K562 (cell line): ENCODE measurements at regions not wholly inside any gene's neighbourhood (a gene's known extent, or its start where the extent isn't known, plus 50 kb on each side); places are given as distances from the start of the nearest gene placed in this dataset.

Experiments
- ATAC-seq: fragments of 200-7000 bp; cut with Tn5 transposase; 3 replicates; pipeline ENCODE4 v1.9.1; 2020; ENCODE audit warnings: moderate library complexity
- BruUV-seq: library from RNA; stranded (reverse); fragments of 400-500 nt; replicated peaks from 2 replicates; lab custom pipeline; 2021; lab: Mats Ljungman, UMichigan
- CTCF ChIA-PET: fragments of 300-600 bp; formaldehyde crosslinking; extraction: SDS; loops from one replicate; lab custom pipeline; 2021; ENCODE audit warnings: low intra/inter-chr PET ratio; lab: Yijun Ruan, JAX
- POLR2A ChIA-PET: fragments of 300-600, 350-650 bp; sonication (Branson Sonifier 250); formaldehyde crosslinking; extraction: SDS; loops from one replicate; lab custom pipeline; 2021; ENCODE audit warnings: antibody characterized with exemption, inconsistent platforms; lab: Yijun Ruan, JAX
- DNase-seq, 4 experiments: peaks; one replicate each; pipeline versions ENCODE4 v3.0.0 to v3.0.0-alpha.2; 2011 to 2018; ENCODE audit warnings: low spot score in 3 of 4, mixed read lengths in 3 of 4; ENCODE audit errors: extremely low read depth in 1 of 4
- FAIRE-seq: peaks from 2 replicates; lab custom pipeline; 2011; peaks lifted over from hg19 to GRCh38; lab: Jason Lieb, UNC
- H2AFZ ChIP-seq: 2 replicates; pipeline ENCODE4 v1.6.0; 2011; ENCODE audit warnings: low read depth, low read length, control low read depth, inconsistent platforms
- H3K27ac ChIP-seq: fragments of 200-600 bp; 3 replicates; pipeline ENCODE4 v1.8.0; 2011; ENCODE audit warnings: low read depth, mild to moderate bottlenecking, control low read depth, inconsistent platforms, low read length, moderate library complexity, mixed read lengths; ENCODE audit errors: extremely low read depth
- H3K27me3 ChIP-seq, 2 experiments: fragments of 300-600 bp in 1 of 2; 2 replicates in 1 of 2; 3 replicates in 1 of 2; pipeline versions ENCODE4 v1.6.0 to v1.8.0; 2011; ENCODE audit warnings: inconsistent platforms in 2 of 2, low read length in 2 of 2, mild to moderate bottlenecking in 1 of 2, mixed read lengths in 1 of 2, moderate library complexity in 1 of 2; ENCODE audit not compliant: control insufficient read depth in 2 of 2, insufficient read depth in 2 of 2
- H3K36me3 ChIP-seq: fragments of 300-600 bp; 3 replicates; pipeline ENCODE4 v1.8.0; 2011; ENCODE audit warnings: mild to moderate bottlenecking, low read length, inconsistent platforms; ENCODE audit not compliant: control insufficient read depth, insufficient read depth
- H3K4me1 ChIP-seq, 2 experiments: fragments of 200-600 bp in 1 of 2; replicated peaks in 1 of 2; 2 replicates in 1 of 2; 3 replicates in 1 of 2; pipeline versions ENCODE4 v1.5.1 to v1.8.0; 2011; ENCODE audit warnings: inconsistent platforms in 2 of 2, low read length in 2 of 2, mild to moderate bottlenecking in 1 of 2, mixed read lengths in 1 of 2, moderate library complexity in 1 of 2; ENCODE audit not compliant: control insufficient read depth in 2 of 2, insufficient read depth in 2 of 2
- H3K4me2 ChIP-seq: 2 replicates; pipeline ENCODE4 v1.6.1; 2011; ENCODE audit warnings: low read length, control low read depth, inconsistent platforms, mixed read lengths; ENCODE audit not compliant: insufficient read depth
- H3K4me3 ChIP-seq: fragments of 200-600 bp; sonication (generic), shearing (Covaris generic); 2 replicates; pipeline ENCODE4 v1.5.1; 2016; ENCODE audit warnings: control low read depth, inconsistent platforms
- H3K79me2 ChIP-seq: fragments of 200-600 bp; 3 replicates; pipeline ENCODE4 v1.8.0; 2011; ENCODE audit warnings: low read length, inconsistent platforms; ENCODE audit not compliant: control insufficient read depth, insufficient read depth
- H3K9ac ChIP-seq, 2 experiments: 2 replicates each; pipeline versions ENCODE4 v1.6.0 to v1.6.1; 2011; ENCODE audit warnings: low read depth in 2 of 2, low read length in 2 of 2, control low read depth in 1 of 2, inconsistent platforms in 1 of 2, mild to moderate bottlenecking in 1 of 2, mixed read lengths in 1 of 2; ENCODE audit not compliant: insufficient read depth in 1 of 2
- H3K9me1 ChIP-seq: one replicate; pipeline ENCODE4 v1.6.0; 2011; ENCODE audit warnings: inconsistent platforms, mild to moderate bottlenecking, low read length, moderate library complexity; ENCODE audit not compliant: control insufficient read depth, insufficient read depth
- H3K9me3 ChIP-seq: replicated peaks from 2 replicates; pipeline ENCODE4 v1.5.1; 2011; ENCODE audit warnings: low read depth, low read length, inconsistent platforms; ENCODE audit not compliant: control insufficient read depth, insufficient read depth
- H4K20me1 ChIP-seq: replicated peaks from 2 replicates; pipeline ENCODE4 v1.6.1; 2011; ENCODE audit warnings: low read length, inconsistent platforms, mixed read lengths; ENCODE audit not compliant: control insufficient read depth, insufficient read depth
- GMEB1 ChIP-seq: fragments of 250-450 bp; sonication (Bioruptor Pico); IDR thresholded peaks from 2 replicates; pipeline ENCODE4 v1.4.0; 2020; ENCODE audit warnings: mild to moderate bottlenecking
- KHSRP ChIP-seq: fragments of 450-650 bp; IDR thresholded peaks from 2 replicates; pipeline ENCODE4 v1.6.1; 2017
- MAFF ChIP-seq: IDR thresholded peaks from 2 replicates; pipeline ENCODE4 v1.6.1; 2012; ENCODE audit warnings: low read length, improper control_type of control experiment
- SMARCA5 ChIP-seq: fragments of 450-650 bp; IDR thresholded peaks from 2 replicates; pipeline ENCODE4 v1.6.1; 2016
- SMARCB1 ChIP-seq: IDR thresholded peaks from 2 replicates; pipeline ENCODE4 v1.6.1; 2011; ENCODE audit warnings: improper control_type of control experiment, low read depth; ENCODE audit not compliant: insufficient read length
- SRSF3 ChIP-seq: fragments of 200-400 bp; formaldehyde crosslinking; IDR thresholded peaks from 2 replicates; pipeline ENCODE4 v1.6.1; 2016; ENCODE audit warnings: mild to moderate bottlenecking, low read length, moderate library complexity; ENCODE audit not compliant: insufficient read depth
- TRIM25 ChIP-seq: fragments of 450-650 bp; IDR thresholded peaks from 2 replicates; pipeline ENCODE4 v1.7.0; 2016; ENCODE audit warnings: borderline replicate concordance
- TSC22D4 ChIP-seq: fragments of 450-650 bp; IDR thresholded peaks from 2 replicates; pipeline ENCODE4 v1.6.1; 2016; ENCODE audit warnings: missing genetic modification characterization, missing biosample characterization, control low read depth
- WGBS: fragments of 100-300 bp; shearing (Covaris generic); methylation state at CpG from one replicate; pipeline ENCODE4 v1.1.6; 2016; ENCODE audit warnings: low coverage, mixed read lengths; ENCODE audit not compliant: insufficient coverage; ENCODE audit errors: missing lambda C conversion rate; 5-methylcytosine and 5-hydroxymethylcytosine counted together
- in situ Hi-C: fragments of 300-500 bp; cut with MboI; formaldehyde crosslinking; loops from 4 replicates; pipeline ENCODE4 v1.15.0; 2018; ENCODE audit warnings: inconsistent platforms, mixed read lengths
- intact Hi-C: fragments of 100-400 bp; cut with micrococcal nuclease; formaldehyde crosslinking; loops from 2 replicates; pipeline ENCODE4 v1.14.2; 2022

- TF ChIP-seq SRSF3 (no peak), GMEB1 (CRISPR knock-in tag) (no peak)
Observed at GRCh38 chr14:101044741-101045140, 141.2 kb upstream of the RTL1 start (continued).

- in situ Hi-C loops, result no loop called here
- Histone ChIP-seq H3K27ac (no peak overlapping the region), H3K4me3 (no peak overlapping the region), H3K36me3 (no peaks in the 10 kb centered on the region), H3K79me2 (no peaks in the 10 kb centered on the region), H3K9ac (no peak overlapping the region), H3K9me1 (no peaks in the 10 kb centered on the region), H2AFZ (no peak overlapping the region), H3K27me3 (peaks cover 0 to 66% of the 10 kb centered on the region in 2 experiments; a peak in 2 of 5 replicates), H3K4me2 (no peak overlapping the region), H4K20me1 (no peaks in the 10 kb centered on the region), H3K4me1 (no peaks in the 10 kb centered on the region; a peak in 1 of 5 replicates), H3K9me3 (no peaks in the 10 kb centered on the region)
- intact Hi-C loops, result no loop called here
- POLR2A ChIA-PET, result no interaction called here
- TF ChIP-seq TRIM25, result no peak
- no peak for TF ChIP-seq MAFF
- no peak for TF ChIP-seq KHSRP
- TF ChIP-seq TSC22D4 (tag), result no peak
- TF ChIP-seq SMARCA5, result no peak
- TF ChIP-seq SMARCB1, result no peak
- FAIRE-seq, result no peak
- CTCF ChIA-PET, result no interaction called here
- no peak for ATAC-seq
- WGBS, result 16% methylated on average over 7 of the region's 9 CpGs
- DNase-seq, result no peak
- no TSS peak for BruUV-seq
Observed at GRCh38 chr14:101045511-101045910, 142.0 kb upstream of the RTL1 start.
